H1 (cell line): ENCODE measurements at regions not wholly inside any gene's neighbourhood (a gene's known extent, or its start where the extent isn't known, plus 50 kb on each side); places are given as distances from the start of the nearest gene placed in this dataset.
A peak's percentile ranks its signal among the peaks of the same experiment; 100 is the strongest.

Experiments used
- HDAC6 ChIP-seq: IDR thresholded peaks from one replicate; pipeline ENCODE4 v1.7.1; 2012; ENCODE audit warnings: low read depth, mild to moderate bottlenecking, inconsistent platforms, low read length, moderate library complexity
- TF ChIP-seq, protein P1 (sequence below): IDR thresholded peaks from 2 replicates; pipeline ENCODE4 v1.6.1; 2012; ENCODE audit warnings: low read length, inconsistent platforms
- TF ChIP-seq, protein P2 (sequence below), 3 experiments: IDR thresholded peaks; 1 replicate in 2 of 3; 2 replicates in 1 of 3; pipeline versions ENCODE4 v1.5.1 to v1.6.1; 2011; ENCODE audit warnings: low read length in 3 of 3, mild to moderate bottlenecking in 3 of 3, inconsistent platforms in 2 of 3, low read depth in 1 of 3, moderate library complexity in 1 of 3; ENCODE audit not compliant: insufficient read depth in 1 of 3; ENCODE audit errors: control extremely low read depth in 1 of 3
- TF ChIP-seq, protein P3 (sequence below): IDR thresholded peaks from 2 replicates; pipeline ENCODE4 v1.6.1; 2011; ENCODE audit warnings: low read length, improper control_type of control experiment

DNA sequence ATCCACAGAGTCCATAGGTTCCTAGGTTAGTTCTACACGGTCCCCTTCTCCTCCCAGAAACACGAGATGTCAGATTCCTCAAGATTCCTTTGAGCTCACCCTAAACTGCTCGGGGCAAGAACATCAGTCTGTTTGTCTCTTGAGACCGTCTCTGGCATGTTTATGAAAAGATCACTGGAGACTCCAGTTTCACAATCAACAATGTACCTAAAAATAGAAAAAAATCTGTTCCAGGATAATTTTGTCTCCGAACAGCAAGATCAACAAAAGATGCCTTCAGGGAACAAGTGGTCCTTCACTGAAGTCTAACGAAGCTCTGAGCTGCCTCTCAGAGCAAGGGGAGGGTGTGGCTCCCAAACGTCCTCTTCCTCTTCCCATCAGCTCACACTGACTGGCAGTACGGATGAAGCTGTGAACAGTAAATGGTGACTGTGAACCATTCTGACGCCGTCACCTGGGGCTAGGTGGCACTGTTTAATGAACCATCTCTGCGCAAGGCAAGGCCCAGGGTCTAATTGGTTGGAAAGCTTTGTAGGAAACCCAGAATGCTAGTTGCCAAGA is 156.2 kb upstream of the LYZL1 start:
- TF ChIP-seq, protein P1, sequence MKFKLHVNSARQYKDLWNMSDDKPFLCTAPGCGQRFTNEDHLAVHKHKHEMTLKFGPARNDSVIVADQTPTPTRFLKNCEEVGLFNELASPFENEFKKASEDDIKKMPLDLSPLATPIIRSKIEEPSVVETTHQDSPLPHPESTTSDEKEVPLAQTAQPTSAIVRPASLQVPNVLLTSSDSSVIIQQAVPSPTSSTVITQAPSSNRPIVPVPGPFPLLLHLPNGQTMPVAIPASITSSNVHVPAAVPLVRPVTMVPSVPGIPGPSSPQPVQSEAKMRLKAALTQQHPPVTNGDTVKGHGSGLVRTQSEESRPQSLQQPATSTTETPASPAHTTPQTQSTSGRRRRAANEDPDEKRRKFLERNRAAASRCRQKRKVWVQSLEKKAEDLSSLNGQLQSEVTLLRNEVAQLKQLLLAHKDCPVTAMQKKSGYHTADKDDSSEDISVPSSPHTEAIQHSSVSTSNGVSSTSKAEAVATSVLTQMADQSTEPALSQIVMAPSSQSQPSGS = no peak
- TF ChIP-seq, protein P2, sequence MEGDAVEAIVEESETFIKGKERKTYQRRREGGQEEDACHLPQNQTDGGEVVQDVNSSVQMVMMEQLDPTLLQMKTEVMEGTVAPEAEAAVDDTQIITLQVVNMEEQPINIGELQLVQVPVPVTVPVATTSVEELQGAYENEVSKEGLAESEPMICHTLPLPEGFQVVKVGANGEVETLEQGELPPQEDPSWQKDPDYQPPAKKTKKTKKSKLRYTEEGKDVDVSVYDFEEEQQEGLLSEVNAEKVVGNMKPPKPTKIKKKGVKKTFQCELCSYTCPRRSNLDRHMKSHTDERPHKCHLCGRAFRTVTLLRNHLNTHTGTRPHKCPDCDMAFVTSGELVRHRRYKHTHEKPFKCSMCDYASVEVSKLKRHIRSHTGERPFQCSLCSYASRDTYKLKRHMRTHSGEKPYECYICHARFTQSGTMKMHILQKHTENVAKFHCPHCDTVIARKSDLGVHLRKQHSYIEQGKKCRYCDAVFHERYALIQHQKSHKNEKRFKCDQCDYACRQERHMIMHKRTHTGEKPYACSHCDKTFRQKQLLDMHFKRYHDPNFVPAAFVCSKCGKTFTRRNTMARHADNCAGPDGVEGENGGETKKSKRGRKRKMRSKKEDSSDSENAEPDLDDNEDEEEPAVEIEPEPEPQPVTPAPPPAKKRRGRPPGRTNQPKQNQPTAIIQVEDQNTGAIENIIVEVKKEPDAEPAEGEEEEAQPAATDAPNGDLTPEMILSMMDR (IDR thresholded peaks at IDR 0.05; ENCODE audit: control extremely low read depth in 1 of 3, insufficient read depth in 1 of 3, low read depth in 1 of 3, low read length in 3 of 3) = peak in 1 of 3 experiments; percentile 11; a peak in 1 of 4 replicates
- no peak for TF ChIP-seq HDAC6
- TF ChIP-seq, protein P3, sequence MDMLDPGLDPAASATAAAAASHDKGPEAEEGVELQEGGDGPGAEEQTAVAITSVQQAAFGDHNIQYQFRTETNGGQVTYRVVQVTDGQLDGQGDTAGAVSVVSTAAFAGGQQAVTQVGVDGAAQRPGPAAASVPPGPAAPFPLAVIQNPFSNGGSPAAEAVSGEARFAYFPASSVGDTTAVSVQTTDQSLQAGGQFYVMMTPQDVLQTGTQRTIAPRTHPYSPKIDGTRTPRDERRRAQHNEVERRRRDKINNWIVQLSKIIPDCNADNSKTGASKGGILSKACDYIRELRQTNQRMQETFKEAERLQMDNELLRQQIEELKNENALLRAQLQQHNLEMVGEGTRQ = no peak
